LNCAP (cell line): ENCODE measurements at regions not wholly inside any gene's neighbourhood (a gene's known extent, or its start where the extent isn't known, plus 50 kb on each side); places are given as distances from the start of the nearest gene placed in this dataset.

Experiments
- TF ChIP-seq, protein P1 (sequence below): fragments of 450-650 bp; IDR thresholded peaks from 2 replicates; pipeline ENCODE4 v1.5.1; 2017; ENCODE audit warnings: mild to moderate bottlenecking

DNA sequence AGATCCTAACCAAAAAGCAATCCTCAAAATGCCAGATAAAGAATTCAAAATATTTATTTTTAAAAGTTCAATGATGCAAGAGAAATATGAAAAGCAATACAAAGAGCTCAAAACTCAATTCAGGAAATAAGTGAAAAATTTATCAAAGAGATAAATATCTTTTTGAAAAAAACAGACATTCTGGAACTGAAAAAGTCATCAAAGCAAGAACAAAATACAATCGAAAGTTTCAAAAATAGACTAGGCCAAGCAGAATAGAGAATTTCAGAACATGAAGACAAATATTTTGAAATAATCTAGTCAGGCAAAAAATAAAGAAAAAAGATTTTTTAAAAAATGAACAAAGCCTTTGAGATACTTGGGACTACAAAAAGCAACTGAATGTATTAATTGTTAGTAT is 83.4 kb upstream of the STT3B start:
- TF ChIP-seq, protein P1, sequence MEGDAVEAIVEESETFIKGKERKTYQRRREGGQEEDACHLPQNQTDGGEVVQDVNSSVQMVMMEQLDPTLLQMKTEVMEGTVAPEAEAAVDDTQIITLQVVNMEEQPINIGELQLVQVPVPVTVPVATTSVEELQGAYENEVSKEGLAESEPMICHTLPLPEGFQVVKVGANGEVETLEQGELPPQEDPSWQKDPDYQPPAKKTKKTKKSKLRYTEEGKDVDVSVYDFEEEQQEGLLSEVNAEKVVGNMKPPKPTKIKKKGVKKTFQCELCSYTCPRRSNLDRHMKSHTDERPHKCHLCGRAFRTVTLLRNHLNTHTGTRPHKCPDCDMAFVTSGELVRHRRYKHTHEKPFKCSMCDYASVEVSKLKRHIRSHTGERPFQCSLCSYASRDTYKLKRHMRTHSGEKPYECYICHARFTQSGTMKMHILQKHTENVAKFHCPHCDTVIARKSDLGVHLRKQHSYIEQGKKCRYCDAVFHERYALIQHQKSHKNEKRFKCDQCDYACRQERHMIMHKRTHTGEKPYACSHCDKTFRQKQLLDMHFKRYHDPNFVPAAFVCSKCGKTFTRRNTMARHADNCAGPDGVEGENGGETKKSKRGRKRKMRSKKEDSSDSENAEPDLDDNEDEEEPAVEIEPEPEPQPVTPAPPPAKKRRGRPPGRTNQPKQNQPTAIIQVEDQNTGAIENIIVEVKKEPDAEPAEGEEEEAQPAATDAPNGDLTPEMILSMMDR, result no peak

DNA sequence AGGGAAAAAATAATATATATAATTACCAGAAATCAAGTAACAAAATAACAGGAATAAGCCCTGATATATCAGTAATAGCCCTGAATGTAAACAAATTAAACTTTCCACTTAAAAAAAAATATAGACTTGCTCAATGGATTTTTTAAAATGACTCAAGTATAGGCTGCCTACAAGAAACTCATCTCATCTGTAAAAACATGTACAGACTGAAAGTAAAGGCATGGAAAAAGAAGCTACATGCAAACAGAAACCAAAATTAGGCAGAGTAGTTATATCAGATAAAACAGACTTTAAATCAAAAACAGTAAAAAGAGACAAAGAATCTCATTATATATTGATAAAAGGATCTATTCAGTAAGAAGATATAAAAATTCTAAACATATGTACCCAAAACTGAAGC is 82.4 kb upstream of the STT3B start:
- TF ChIP-seq, protein P1, result no peak

DNA sequence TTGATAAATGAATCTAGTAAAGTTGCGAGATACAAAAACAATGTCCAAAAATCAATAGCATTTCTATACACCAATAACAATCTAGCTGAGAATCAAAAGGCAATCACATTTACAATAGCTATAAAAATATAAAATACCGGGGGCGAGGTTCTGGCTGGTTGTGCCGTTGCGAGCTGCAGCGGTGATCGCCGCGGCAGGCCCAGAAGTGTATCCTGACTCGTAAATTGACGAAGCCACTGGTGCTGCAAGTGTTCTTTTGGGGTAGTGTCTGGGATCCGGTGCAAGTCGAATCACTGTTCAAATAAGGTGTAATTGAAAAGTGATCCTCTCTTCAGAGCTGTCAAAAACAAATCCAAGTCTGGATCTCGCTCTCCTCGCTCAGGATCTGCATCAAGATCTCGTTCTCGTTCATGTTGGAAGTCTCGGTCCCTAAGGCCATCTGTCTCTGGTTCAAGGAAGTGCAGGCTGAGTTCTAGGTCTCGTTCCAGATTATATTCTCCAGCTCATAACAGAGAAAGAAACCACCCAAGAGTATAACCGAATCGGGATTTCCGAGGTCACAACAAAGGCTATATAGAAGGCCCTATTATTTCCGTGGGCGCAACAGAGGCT is 80.1 kb upstream of the STT3B start:
- TF ChIP-seq, protein P1, result no peak

DNA sequence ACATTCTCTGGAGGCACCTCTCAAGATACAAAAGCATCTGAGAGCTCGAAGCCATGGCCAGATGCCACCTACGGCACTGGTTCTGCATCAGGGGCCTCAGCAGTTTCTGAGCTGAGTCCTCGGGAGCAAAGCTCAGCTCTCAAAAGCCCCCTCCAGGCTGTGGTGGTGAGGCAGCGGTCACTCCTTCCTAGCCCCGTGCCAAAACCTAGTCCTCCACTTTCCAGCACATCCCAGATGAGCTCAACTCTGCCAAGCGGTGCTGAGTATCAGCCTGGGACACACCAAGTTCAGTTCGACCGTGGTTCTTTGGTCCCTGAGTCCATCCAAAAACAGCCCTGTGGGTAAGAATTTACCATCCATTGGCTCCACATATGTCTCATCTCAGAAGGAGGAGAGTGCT is 79.3 kb upstream of the STT3B start:
- TF ChIP-seq, protein P1, result no peak

- TF ChIP-seq, protein P1, result no peak
These were observed 77.2 kb upstream of the STT3B start for GRCh38 chr3:31455524-31455923.

GRCh38 chr3:31456373-31456772 is 76.4 kb upstream of the STT3B start:
- TF ChIP-seq, protein P1, result no peak

DNA sequence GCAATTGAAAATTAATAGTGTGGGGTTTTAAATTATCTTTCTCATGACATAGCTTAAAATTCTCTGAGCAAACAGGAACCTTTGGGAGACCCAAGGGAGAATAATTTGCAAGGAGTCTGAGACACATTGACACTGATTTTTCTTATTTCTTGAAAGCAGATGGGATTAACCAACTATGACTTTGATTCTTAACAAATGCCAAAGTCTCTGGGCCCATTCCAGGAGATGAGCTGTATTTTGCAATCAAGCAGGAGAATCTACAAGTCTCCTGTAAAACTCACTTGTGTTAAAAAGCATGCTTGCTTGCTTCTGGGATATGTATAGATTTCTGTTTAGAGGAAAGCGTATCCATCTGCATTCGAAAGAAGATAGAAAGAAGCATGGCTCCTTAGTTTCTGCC is 71.3 kb upstream of the STT3B start:
- TF ChIP-seq, protein P1, result no peak

DNA sequence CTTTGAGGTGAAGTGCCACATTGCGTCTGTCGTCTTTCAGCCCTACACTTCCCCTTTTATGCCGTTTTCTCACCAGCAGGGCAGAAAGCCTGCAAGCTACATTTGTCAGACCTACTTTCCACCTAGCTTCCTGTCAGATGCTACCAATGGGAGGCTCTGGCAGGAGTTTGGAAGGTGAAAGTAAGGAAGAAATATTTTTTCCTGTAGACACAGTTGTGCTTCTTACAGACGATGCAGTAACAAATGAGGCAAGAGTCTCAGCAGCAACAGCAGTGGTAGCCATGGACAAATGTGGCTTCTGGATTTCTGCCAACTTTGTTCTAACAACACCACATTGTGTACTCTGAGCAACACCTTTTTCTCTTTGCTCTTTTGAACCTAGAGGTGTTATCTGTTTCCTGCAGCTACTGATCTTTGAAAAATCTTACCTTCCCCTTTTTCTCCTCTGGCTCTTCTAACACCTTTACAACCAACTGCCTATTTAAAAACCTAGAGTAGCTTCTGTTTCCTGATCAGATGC is 70.6 kb upstream of the STT3B start:
- TF ChIP-seq, protein P1, result no peak
